ENCODE measurements at regions not wholly inside any gene's neighbourhood (a gene's known extent, or its start where the extent isn't known, plus 50 kb on each side); places are given as distances from the start of the nearest gene placed in this dataset.

GRCh38 chr2:217364224-217364623 is 504.4 kb upstream of the TNP1 start:
- TF ChIP-seq POLR2AphosphoS5 (IDR thresholded peaks at IDR 0.05) (no peak), POLR2A (IDR thresholded peaks at IDR 0.05) (no peak)
